NCI-H187 (cell line): ENCODE measurements at regions not wholly inside any gene's neighbourhood (a gene's known extent, or its start where the extent isn't known, plus 50 kb on each side); places are given as distances from the start of the nearest gene placed in this dataset.
"Not testable (repeated sequence)": the region's sequence is repeated elsewhere in the genome, so short reads cannot be mapped to it uniquely, and the experiment has no call there.

Experiments used
- DNase-seq, 2 experiments: peaks; one replicate each; lab custom pipeline; 2025; lab: John Stamatoyannopoulos, UW

GRCh38 chr10:21463436-21463835 is 62.0 kb downstream of the SKIDA1 start:
- DNase-seq = no peak

DNA sequence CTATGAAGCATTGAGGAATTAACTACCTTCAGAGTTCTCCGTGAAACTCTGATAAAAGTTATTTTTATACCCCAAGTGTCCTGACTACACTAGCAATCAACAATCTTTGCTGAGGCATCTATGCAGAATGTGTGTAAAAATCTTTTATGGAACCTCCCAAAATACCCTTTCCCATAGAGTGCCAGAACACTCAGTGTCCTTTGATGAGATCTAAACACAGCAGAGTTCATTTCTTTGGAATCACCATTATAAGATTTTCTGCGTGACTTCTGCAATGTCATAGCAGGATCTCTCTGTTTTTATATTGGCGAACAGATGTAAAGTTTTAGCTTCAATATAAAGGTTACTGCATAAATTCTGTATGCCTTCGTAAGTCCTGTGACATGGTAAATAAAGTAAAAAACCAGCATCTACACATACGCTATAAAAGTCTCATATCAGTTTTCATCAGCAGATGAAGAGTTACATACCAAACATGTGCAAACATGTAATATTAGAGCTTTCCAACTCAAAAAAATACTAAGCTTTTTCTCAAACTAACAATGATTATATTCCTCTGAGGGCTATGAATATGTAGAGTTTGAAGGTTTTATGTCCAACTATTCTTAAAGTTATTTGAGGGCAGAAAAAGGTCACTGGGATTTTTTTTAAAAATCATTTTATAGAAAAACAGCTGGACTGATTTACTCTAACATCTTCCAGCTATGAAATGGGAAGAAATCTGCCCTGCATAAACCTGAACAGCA is 67.2 kb downstream of the SKIDA1 start:
- DNase-seq = no peak

- DNase-seq = no peak
Measured at GRCh38 chr10:21456160-21456559, 69.3 kb downstream of the SKIDA1 start.

DNA sequence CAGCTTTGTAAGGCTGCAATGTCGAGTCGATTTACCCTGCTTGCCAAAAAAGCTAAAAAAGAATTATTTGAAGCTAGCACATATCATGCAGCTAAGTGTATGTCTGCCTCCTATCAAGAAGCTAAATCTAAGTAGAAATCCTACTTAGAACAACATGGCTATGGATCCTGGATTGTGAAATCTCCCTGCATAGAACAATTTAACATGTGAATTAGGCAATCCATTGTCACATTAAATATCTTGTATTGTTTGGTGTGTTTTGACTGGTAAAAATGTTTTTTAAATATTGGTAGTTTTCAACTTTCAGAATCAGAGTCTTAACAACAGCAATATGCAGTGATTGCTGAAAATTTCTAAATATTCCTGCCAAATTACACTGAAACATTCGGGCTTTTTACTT is 73.3 kb downstream of the SKIDA1 start:
- DNase-seq = no peak

DNA sequence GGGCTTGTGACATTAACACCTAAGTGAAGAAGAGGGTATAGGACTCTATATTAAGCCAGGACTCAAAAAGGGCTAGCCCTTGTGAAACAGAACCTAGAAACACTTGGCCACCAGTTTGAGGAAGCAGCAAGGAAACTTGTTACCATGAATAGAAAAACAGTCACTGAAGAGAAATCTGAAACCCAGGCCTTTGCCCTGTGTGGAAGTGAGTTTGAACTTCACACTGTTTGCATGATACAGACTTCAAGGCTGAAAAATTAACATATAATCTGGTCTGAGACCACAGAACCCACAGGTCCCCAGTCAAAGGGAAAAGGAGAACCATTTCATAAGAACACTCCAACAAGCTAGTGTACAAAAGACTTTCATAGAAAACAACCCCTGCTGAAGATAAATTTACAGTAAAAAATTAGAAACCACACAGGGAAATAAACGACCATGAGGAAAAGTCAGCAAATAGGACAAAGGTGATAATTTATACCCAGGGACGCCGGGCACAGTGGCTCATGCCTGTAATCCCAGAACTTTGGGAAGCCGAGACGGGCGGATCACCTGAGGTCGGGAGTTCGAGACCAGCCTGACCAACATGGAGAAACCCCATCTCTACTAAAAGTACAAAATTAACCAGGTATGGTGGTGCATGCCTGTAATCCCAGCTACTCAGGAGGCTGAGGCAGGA is 76.1 kb downstream of the SKIDA1 start:
- DNase-seq = no peak

GRCh38 chr10:21445163-21445562 is 80.3 kb downstream of the SKIDA1 start:
- no peak for DNase-seq

GRCh38 chr10:21441625-21442024 is 83.9 kb downstream of the SKIDA1 start:
- no peak for DNase-seq

- not testable (repeated sequence) for DNase-seq
Measured at GRCh38 chr10:21438914-21439313, 86.6 kb downstream of the SKIDA1 start.

GRCh38 chr10:21437770-21438382 is 87.6 kb downstream of the SKIDA1 start:
- DNase-seq = no peak

GRCh38 chr10:21432266-21432665 is 93.2 kb downstream of the SKIDA1 start:
- DNase-seq = no peak

GRCh38 chr10:21431799-21432198 is 93.7 kb downstream of the SKIDA1 start:
- DNase-seq = no peak

DNA sequence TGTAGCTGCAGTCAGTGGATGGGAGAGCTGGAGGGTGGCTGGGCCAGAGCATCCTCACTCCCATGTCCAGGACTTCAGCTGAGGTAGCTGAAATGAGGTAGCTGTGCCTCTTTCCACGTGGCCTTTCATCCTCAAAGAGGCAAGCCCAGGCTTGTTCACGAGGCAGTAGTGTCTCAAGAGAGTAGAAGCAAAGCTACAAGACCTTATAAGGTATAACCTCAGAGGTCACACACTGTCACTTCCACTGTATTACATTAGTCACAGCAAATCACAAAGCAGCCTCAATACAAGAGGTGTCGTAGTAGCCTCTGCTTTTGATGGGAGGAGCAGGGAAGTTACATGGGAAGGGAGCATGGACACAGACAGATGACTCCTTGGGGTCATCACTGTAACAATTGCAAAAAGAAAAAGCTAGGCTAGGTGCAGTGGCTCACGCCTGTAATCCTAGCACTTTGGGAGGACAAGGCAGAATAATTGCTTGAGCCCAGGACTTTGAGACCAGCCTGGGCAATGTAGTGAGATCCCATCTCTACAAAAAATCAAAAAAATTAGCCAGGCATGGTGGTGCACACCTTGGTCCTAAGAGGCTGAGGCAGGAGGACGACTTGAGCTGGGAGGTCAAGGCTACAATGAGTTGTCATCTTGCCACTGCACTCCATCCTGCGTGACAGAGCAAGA is 97.5 kb downstream of the SKIDA1 start:
- DNase-seq = no peak

GRCh38 chr10:21424459-21424861 is 101.0 kb downstream of the SKIDA1 start:
- DNase-seq = no peak

DNA sequence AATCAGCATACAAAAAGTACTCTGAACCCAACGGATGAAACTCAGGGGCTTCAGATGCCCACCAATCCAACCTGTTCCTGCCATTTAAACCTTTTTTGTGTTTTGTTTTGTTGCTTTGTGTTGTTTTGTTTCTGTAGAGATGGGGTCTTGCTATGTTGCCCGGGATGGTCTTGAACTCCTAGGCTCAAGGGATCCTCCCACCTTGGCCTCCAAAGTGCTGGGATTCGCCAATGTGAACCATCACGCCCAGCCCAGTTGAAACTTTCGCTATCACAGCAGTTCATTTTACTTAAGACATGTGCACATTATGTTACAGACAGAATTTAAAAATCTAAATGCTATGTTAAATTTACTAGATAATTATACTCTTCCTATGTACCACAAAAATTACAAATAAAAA is 101.6 kb downstream of the SKIDA1 start:
- DNase-seq = no peak

DNA sequence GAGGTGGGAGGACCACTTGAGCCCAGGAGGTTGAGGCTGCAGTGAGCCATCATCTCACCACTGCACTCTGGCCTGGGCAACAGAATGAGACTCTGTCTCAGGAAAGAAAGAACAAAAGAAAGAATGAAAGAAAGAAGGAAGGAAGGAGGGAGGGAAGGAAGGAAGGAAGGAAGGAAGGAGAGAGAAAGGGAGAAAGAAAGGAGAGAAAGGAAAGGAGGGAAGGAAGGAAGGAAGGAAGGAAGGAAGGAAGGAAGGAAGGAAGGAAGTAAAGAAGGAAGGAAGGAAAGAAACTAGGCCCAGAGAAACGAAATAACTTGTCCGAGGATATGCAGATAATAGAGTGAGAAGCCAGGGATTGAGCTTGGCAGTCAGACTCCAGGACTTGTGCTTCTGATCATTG is 102.1 kb downstream of the SKIDA1 start:
- DNase-seq = no peak

DNA sequence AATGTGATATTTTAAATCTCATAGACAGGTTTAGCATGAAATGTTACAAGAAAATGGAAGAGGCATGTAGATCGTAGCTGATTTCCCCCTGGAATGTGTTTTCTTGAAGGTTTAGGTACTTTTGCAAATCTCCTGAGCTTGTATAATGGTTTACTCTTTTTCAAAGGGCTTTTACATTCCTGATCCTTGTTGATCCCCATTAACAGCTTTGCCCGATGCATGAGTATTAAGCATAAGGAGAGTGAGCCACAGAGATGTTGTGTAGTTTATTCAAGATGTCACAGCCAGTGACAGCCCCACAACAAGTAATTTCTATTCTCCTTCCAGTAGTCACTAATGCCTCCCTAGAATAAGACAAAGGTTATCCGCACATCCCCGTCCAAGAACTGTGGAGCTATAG is 103.7 kb downstream of the SKIDA1 start:
- DNase-seq = no peak

DNA sequence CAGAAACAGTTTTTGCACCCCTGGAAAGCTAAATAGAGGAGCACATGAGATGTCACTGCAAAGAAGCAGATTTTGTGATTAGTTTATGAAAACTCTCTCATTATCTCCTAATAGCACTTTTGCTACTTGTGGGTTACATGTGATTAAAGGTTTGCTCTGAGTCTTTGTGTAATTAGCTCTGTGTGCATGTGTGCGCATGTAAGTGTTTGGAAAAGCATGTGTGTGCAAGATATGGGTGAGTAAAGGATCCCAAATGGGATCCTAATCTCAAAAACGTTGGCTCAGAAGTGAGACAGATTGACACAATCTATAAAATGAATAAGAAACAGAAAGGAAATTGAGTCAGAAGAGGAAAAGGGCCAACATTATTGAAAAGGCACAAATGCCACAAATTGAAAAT is 104.5 kb downstream of the SKIDA1 start:
- DNase-seq = no peak

DNA sequence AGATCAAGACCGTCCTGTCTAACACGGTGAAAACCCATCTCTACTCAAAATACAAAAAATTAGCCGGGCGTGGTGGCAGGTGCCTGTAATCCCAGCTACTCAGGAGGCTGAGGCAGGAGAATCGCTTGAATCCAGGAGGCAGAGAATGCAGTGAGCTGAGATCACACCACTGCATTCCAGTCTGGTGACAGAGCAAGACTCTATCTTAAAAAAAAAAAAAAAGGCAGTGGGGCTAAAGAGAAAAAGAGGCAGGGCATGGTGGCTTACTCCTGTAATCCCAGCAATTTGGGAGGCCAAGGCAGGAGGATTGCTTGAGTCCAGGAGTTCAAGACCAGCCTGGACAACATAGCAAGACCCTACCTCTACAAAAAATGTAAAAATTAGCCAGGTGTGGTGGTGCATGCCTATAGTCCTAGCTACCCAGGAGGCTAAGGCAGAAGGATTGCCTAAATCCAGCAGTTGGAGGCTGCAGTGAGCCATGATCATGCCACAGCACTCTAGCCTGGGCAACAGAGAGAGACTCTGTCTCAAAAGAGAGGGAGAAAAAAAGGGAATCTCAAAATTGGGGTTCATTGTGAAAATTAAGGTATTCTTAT is 106.4 kb downstream of the SKIDA1 start:
- not testable (repeated sequence) for DNase-seq

- DNase-seq = no peak
Measured at GRCh38 chr10:21417172-21417712, 108.2 kb downstream of the SKIDA1 start.

DNA sequence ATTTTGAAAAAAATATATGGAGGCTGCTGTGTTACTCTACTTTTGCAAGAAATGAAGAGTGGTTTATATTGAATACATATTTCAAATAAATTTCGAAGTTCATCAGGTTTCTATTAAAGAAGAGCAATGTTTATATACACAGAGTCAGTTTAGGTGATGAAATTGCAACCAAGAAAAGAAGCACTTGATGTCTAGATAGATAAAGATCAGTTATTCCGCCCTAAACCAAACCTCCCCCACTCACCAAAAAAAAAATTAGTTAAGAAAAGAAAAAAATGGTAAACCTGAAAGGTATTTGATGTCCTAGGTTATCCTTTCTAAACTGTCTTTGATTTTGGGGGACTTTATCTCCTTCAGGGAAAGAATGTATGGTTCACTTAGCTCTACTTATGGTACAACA is 111.8 kb downstream of the SKIDA1 start:
- no peak for DNase-seq

GRCh38 chr10:21413268-21413667 is 112.2 kb downstream of the SKIDA1 start:
- DNase-seq = no peak

GRCh38 chr10:21406595-21407193 is 118.8 kb downstream of the SKIDA1 start:
- DNase-seq = no peak
